Activated CD4-positive, alpha-beta T cell treated with anti-CD3 and anti-CD28 coated beads for 48 hours (primary cell): ENCODE measurements at regions not wholly inside any gene's neighbourhood (a gene's known extent, or its start where the extent isn't known, plus 50 kb on each side); places are given as distances from the start of the nearest gene placed in this dataset.

Experiments used
- DNase-seq: peaks from one replicate; pipeline ENCODE4 v3.0.0-alpha.2; 2020

DNA sequence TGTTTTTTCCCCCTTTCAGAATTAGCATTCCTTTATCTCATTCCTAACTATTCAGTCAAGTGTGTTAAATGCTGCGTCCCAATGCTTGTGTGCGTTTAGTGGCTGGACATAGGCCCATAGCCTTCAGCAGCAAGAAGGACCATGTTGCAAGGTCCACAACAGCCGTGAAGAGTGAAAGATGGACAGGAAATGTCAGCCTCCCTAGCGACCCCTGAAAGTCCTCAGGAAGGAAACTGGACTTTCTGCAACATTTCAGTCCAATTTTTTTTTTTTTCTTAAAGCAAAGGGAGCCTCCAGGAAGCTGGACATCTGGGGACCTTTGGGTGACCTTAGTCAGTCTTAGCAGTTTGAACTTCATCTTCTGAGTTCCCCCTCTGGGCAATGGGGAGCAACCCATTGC lies 550.7 kb upstream of the MGMT start:
- DNase-seq, result no peak

GRCh38 chr10:128921389-128922022 lies 545.5 kb upstream of the MGMT start:
- DNase-seq, result no peak

DNA sequence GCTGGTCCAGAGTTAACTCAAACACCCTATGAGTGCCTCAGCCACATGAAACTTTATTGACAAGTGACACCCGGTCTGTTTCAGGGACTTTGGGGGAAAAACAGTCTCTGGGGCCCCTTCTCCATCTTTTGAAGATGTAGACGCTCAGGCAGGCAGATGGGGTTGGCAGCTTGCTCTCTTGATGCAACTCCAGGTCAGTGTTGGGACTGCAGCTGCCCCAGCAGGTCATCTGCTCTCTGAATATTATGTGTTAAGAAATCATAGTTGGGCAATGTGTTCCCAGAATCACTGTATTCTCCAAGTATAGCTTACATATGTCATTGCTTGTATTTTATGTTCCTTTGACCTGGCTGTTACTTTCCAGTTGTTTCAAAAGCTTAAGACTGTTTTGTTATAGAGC lies 544.9 kb upstream of the MGMT start:
- DNase-seq, result no peak

GRCh38 chr10:128922619-128923196 lies 544.3 kb upstream of the MGMT start:
- DNase-seq, result no peak

- DNase-seq, result no peak
Observed at GRCh38 chr10:128924918-128925317, 542.1 kb upstream of the MGMT start.

DNA sequence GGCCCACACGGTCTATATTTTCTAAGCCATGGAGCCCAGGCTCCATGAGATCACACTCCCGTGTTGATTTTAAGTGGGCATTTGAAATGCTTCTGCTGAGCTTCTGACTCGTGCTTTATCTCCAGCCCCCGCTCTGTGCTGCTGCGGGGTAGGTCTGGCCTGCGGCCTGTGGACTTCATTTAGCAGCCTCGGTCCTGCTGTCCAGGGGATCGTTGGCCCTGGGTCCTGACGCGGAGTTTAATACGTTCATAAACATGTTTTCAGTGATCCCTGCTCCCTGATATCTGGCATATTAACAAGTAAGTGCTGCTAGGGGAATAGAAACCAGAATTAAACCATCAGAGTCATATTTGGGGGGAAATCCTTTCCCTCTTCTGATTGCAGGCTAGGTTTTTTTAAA lies 540.3 kb upstream of the MGMT start:
- no peak for DNase-seq

- DNase-seq, result no peak
Observed at GRCh38 chr10:128927497-128928161, 539.4 kb upstream of the MGMT start.

DNA sequence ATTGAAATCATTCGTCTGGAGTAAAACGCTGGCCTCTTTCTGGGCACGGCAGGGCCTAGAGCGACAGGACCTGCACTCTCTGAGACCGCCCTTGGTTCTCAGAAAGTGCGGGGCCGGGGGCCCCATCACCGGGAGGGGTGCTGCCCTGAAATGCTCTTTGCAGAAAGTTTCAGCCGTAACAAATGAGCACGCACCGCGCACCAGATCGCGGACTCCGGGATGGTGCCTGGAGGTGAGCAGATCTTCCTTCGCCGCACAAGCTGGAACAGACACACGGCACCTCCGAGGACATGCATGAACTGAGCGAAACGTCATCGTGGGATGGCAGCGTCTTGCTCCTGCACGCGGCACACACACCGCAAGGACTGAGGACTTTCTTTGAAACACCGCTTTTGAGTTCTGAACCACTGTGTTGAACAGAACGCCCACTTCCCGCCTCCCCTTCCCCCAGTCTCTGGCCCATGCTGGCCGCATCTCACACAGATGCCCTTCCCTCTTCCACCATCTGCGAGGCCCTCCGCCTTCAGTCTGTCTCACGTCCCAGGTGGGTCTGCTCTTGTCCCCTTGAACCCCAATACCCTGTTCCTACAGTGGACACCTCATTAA lies 538.7 kb upstream of the MGMT start:
- no peak for DNase-seq

GRCh38 chr10:128929131-128929530 lies 537.9 kb upstream of the MGMT start:
- DNase-seq, result no peak

DNA sequence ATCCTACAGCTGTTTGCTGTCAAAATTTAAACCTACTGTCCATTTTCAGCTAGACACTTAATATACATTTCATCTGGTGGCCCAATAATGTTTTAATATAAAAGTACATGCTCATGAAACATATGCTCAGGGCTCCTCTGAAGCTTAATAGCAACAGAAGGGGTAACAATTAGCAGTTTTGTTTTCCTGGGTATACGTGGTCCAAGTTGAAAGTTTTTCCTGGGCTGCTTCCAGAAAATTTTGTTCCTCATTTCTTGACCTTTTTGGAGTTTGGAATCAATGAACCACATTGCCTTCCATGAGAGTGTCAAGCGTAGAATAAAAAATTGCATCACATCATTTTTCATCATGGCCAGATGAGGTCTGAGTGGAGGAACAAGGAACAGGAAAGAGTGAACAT lies 537.3 kb upstream of the MGMT start:
- DNase-seq, result no peak

GRCh38 chr10:128930515-128930914 lies 536.5 kb upstream of the MGMT start:
- no peak for DNase-seq

- no peak for DNase-seq
Observed at GRCh38 chr10:128932071-128932820, 534.8 kb upstream of the MGMT start.

- DNase-seq, result peak; percentile 11
Observed at GRCh38 chr10:128934492-128934891, 532.5 kb upstream of the MGMT start.

GRCh38 chr10:128936392-128936791 lies 530.6 kb upstream of the MGMT start:
- DNase-seq, result no peak

GRCh38 chr10:128938558-128938957 lies 528.5 kb upstream of the MGMT start:
- no peak for DNase-seq

DNA sequence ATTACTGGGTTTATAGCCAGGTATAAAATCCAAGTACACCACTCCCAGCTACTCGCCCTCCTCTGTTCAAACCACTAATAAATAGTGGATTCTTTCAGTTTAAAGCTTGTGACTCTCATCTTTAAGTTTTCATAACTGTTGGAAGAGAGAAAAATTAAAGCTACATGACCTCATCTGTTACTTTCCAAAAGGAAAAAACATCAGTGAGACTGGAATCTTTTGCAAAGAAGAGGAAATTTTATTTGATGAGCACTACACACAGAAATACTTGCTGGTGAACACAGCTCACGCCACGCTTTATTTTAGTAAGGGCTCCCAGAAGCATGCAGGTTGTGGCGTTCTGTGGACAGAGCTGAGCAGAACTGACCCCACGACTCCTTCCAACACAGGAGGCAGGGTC lies 527.0 kb upstream of the MGMT start:
- DNase-seq, result no peak

- DNase-seq, result no peak
Observed at GRCh38 chr10:128943111-128943510, 523.9 kb upstream of the MGMT start.

- DNase-seq, result no peak
Observed at GRCh38 chr10:128945398-128945797, 521.6 kb upstream of the MGMT start.

- DNase-seq, result no peak
Observed at GRCh38 chr10:128950159-128950915, 516.7 kb upstream of the MGMT start.

- DNase-seq, result no peak
Observed at GRCh38 chr10:128950916-128951275, 516.1 kb upstream of the MGMT start.

GRCh38 chr10:128952856-128953255 lies 514.2 kb upstream of the MGMT start:
- peak; percentile 8 for DNase-seq

- DNase-seq, result no peak
Observed at GRCh38 chr10:128956149-128956548, 510.9 kb upstream of the MGMT start.

DNA sequence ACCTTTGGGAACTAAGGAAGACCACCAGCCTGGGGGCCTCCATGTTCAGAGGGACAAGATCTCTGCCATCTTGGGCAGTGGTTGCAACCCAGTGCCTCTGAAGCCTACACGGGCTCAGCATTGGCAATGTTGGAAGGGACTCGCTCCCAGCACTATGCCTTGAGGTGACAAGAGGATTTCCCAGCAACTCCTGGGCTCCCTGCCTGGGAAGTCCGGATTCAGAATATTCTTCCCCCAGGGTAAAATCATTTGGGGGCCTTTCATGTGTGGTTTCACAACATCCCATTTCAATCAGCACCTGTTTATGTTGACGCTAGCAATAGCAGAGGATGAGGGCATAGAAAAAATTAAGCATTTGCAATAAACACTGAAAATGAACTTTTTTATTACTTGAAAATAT lies 509.8 kb upstream of the MGMT start:
- no peak for DNase-seq
